Heart left ventricle (tissue), 16 donors: ENCODE measurements at regions not wholly inside any gene's neighbourhood (a gene's known extent, or its start where the extent isn't known, plus 50 kb on each side); places are given as distances from the start of the nearest gene placed in this dataset.

Experiments used
- ATAC-seq, 4 donors: fragments of 200-7000 bp; cut with Tn5 transposase; one replicate each; pipeline ENCODE4 v1.9.1; 2020 to 2022; ENCODE audit warnings: moderate library complexity in 4 of 4, mild to moderate bottlenecking in 3 of 4, moderate number of reproducible peaks in 1 of 4
- DNase-seq, 5 donors: peaks; one replicate each; pipeline ENCODE4 v3.0.0-alpha.2; 2020
- H3K27ac ChIP-seq, 12 donors: fragments of 200-600 bp; sonication (generic) in 4 of 12; one replicate each; pipeline versions ENCODE4 v1.5.0 to v1.8.0; 2016 to 2022; ENCODE audit warnings: mild to moderate bottlenecking in 2 of 12
- H3K27me3 ChIP-seq, 9 donors: fragments of 200-600 bp; sonication (generic) in 2 of 9; one replicate each; pipeline versions ENCODE4 v1.5.1 to v1.8.0; 2016 to 2022; ENCODE audit warnings: mild to moderate bottlenecking in 3 of 9
- H3K36me3 ChIP-seq, 9 donors: fragments of 200-600 bp; sonication (generic) in 2 of 9; one replicate each; pipeline versions ENCODE4 v1.5.0 to v1.8.0; 2018 to 2022; ENCODE audit warnings: mild to moderate bottlenecking in 2 of 9
- H3K4me1 ChIP-seq, 12 donors: fragments of 200-600 bp; sonication (generic) in 4 of 12; one replicate each; pipeline versions ENCODE4 v1.5.0 to v1.8.0; 2016 to 2022; ENCODE audit warnings: mild to moderate bottlenecking in 3 of 12
- H3K4me3 ChIP-seq, 12 donors: fragments of 200-600 bp; sonication (generic) in 4 of 12; one replicate each; pipeline versions ENCODE4 v1.5.0 to v1.8.0; 2017 to 2022; ENCODE audit warnings: mild to moderate bottlenecking in 9 of 12, moderate library complexity in 4 of 12
- H3K9me3 ChIP-seq, 12 donors: fragments of 200-600 bp; sonication (generic) in 4 of 12; one replicate each; pipeline versions ENCODE4 v1.5.0 to v1.8.0; 2016 to 2022; ENCODE audit warnings: mild to moderate bottlenecking in 1 of 12
- CTCF ChIP-seq, 12 donors: fragments of 200-600 bp; sonication (generic) in 4 of 12; IDR thresholded peaks; one replicate each; pipeline versions ENCODE4 v1.5.0 to v1.8.0; 2018 to 2022; ENCODE audit warnings: antibody characterized with exemption in 12 of 12, mild to moderate bottlenecking in 5 of 12
- POLR2A ChIP-seq, 2 donors: fragments of 450-650 bp; IDR thresholded peaks; one replicate each; pipeline ENCODE4 v1.6.1; 2017; ENCODE audit warnings: antibody characterized with exemption in 2 of 2, mild to moderate bottlenecking in 2 of 2, moderate library complexity in 2 of 2
- WGBS, 4 donors: extraction: QIAGEN DNeasy Blood & Tissue Kit in 2 of 4; methylation state at CpG; one replicate each; pipeline versions ENCODE4 v1.1.5 to v1.1.7; 2013 to 2018; 5-methylcytosine and 5-hydroxymethylcytosine counted together
- intact Hi-C, 10 donors: fragments of 100-400 bp; cut with DNase I; formaldehyde crosslinking; loops; one replicate each; pipeline versions ENCODE4 v1.11.1 to v1.14.2; 2022
- donor health status: ischemic (EF 13 %, LVEDD 7.1; RV severe dilation, severe dysfunction).
- donor health status: healthy with polysubstance abuse.
- donor health status: DM: no; HTN: yes; CAD: no.
- donor health status: DM: no; HTN: no; CAD: no.
- donor health status: ischemic (EF 25% LVEDD 6.9; RV normal size, moderate dysfunction).
- donor health status: ischemic (EF 25% LVEDD 5.7; RV mildly dilated, moderate dysfunction).
- donor health status: healthy.
- donor health status: DM: yes; HTN: yes; CAD: no.
- donor health status: ischemic (EF 35%, LVEDD 5.7; RV mildly dilated, moderate dysfunction).
- donor health status: nonischemic (EF 11% LVEDD 7.7; RV severe dilation, severe dysfunction).
- donor health status: DM: yes; HTN: yes; CAD: no.
- donor health status: PGD.
- donor health status: ischemic (EF 29% LVEDD 5.4; RV normal size, mild dysfunction).
- donor health status: nonischemic (EF 23%, LVEDD 6.1; RV moderate dilation, normal function).

- Histone ChIP-seq H3K9me3 (no peaks in the 10 kb centered on the region), H3K36me3 (no peaks in the 10 kb centered on the region), H3K27ac (peak overlapping the region in 1 of 12 donors; percentile 79), H3K4me3 (no peak overlapping the region), H3K27me3 (no peaks in the 10 kb centered on the region), H3K4me1 (peaks cover 0 to 24% (median 0%) of the 10 kb centered on the region in 12 donors)
- 93 to 100% (median 99%) methylated on average over 2 of the region's 2 CpGs for WGBS, 4 donors
- DNase-seq (no peak), ATAC-seq (no peak)
- intact Hi-C loops, result no loop called here
- TF ChIP-seq CTCF (IDR thresholded peaks at IDR 0.05), result no peak
- no peak for TF ChIP-seq POLR2A (IDR thresholded peaks at IDR 0.05)
Measured at GRCh38 chr10:78506614-78507013, 473.0 kb downstream of the RPS24 start.

- no peak for ATAC-seq
Measured at GRCh38 chr10:78507510-78508160, 474.0 kb downstream of the RPS24 start.

GRCh38 chr10:78508955-78509748 is 475.5 kb downstream of the RPS24 start:
- WGBS, 4 donors, result 88 to 95% (median 89%) methylated on average over 6 of the region's 6 CpGs
- no peaks in the 10 kb centered on the region for H3K36me3 ChIP-seq
- DNase-seq, result no peak
- H3K4me1 ChIP-seq, result peaks cover 0 to 30% (median 0%) of the 10 kb centered on the region in 12 donors
- intact Hi-C loops, result no loop called here
- H3K27me3 ChIP-seq, result no peaks in the 10 kb centered on the region
- TF ChIP-seq POLR2A (IDR thresholded peaks at IDR 0.05) (no peak), CTCF (IDR thresholded peaks at IDR 0.05) (no peak)
- H3K4me3 ChIP-seq, result no peak overlapping the region
- ATAC-seq, result no peak
- H3K27ac ChIP-seq, result peak overlapping the region in 1 of 12 donors; percentile 79
- no peaks in the 10 kb centered on the region for H3K9me3 ChIP-seq

More at GRCh38 chr10:78507510-78508160, 474.0 kb downstream of the RPS24 start:
- DNase-seq, result no peak
- Histone ChIP-seq H3K36me3 (no peaks in the 10 kb centered on the region), H3K27me3 (no peaks in the 10 kb centered on the region), H3K9me3 (no peaks in the 10 kb centered on the region), H3K27ac (peak overlapping the region in 1 of 12 donors; percentile 79), H3K4me3 (no peak overlapping the region), H3K4me1 (peaks cover 0 to 30% (median 0%) of the 10 kb centered on the region in 12 donors)
- TF ChIP-seq POLR2A (IDR thresholded peaks at IDR 0.05) (no peak), CTCF (IDR thresholded peaks at IDR 0.05) (no peak)
- WGBS, 4 donors, result 78 to 85% (median 81%) methylated on average over 7 to 8 of the region's 8 CpGs
- intact Hi-C loops, result no loop called here

GRCh38 chr10:78510566-78511323 is 477.1 kb downstream of the RPS24 start:
- peak in 2 of 5 donors; percentile 64 for DNase-seq
- WGBS, 4 donors, result 73 to 85% (median 78%) methylated on average over 12 of the region's 12 CpGs
- TF ChIP-seq CTCF (IDR thresholded peaks at IDR 0.05), result no peak
- TF ChIP-seq POLR2A (IDR thresholded peaks at IDR 0.05), result no peak
- H3K27me3 ChIP-seq, result no peaks in the 10 kb centered on the region
- intact Hi-C loops, result no loop called here
- H3K27ac ChIP-seq, result peak overlapping the region in 5 of 12 donors; percentile 17 to 79 (median 29)
- peaks cover 0 to 44% (median 0%) of the 10 kb centered on the region in 12 donors for H3K4me1 ChIP-seq
- no peaks in the 10 kb centered on the region for H3K9me3 ChIP-seq
- peak in 2 of 4 donors; percentile 29 to 61 for ATAC-seq
- H3K36me3 ChIP-seq, result no peaks in the 10 kb centered on the region
- no peak overlapping the region for H3K4me3 ChIP-seq
